H1 (cell line): ENCODE measurements at regions not wholly inside any gene's neighbourhood (a gene's known extent, or its start where the extent isn't known, plus 50 kb on each side); places are given as distances from the start of the nearest gene placed in this dataset.

Experiments
- BRCA1 ChIP-seq: IDR thresholded peaks from 2 replicates; pipeline ENCODE4 v1.6.1; 2012; ENCODE audit warnings: low read depth, low read length, improper control_type of control experiment
- KDM1A ChIP-seq: fragments of 200-600, 300-600 bp; sonication (generic); IDR thresholded peaks from 2 replicates; pipeline ENCODE4 v1.7.1; 2016; ENCODE audit warnings: mild to moderate bottlenecking, low read length, borderline replicate concordance
- POLR2A ChIP-seq, 2 experiments: IDR thresholded peaks; 1 replicate in 1 of 2; 2 replicates in 1 of 2; pipeline ENCODE4 v1.6.1; 2011; ENCODE audit warnings: low read depth in 2 of 2, low read length in 2 of 2, mild to moderate bottlenecking in 2 of 2; ENCODE audit errors: control extremely low read depth in 1 of 2
- RBBP5 ChIP-seq: IDR thresholded peaks from 2 replicates; pipeline ENCODE4 v1.7.1; 2012; ENCODE audit warnings: low read depth, mild to moderate bottlenecking, inconsistent platforms, low read length, moderate library complexity, borderline replicate concordance
- TAF1 ChIP-seq: IDR thresholded peaks from 2 replicates; pipeline ENCODE4 v1.6.1; 2011; ENCODE audit warnings: mild to moderate bottlenecking, low read depth, low read length
- TF ChIP-seq, protein P1 (sequence below): IDR thresholded peaks from 2 replicates; pipeline ENCODE4 v1.6.1; 2012; ENCODE audit warnings: inconsistent platforms

DNA sequence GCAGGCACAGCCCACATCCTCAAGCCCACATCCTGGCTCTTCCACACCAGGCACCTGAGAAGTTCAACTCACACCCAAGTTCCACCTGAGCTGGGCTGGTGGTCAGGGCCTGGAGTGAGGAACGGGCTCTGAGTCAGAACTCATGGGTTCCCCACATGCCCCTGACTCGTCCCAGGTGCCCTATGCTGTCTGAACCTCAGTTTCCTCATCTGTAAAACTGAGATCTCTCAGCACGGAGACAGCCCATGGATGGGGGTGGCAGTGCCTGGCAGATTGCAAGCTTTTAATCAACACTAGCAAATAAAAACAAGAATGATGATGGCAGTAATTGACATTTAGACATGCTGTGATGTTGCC is 307.8 kb downstream of the NDUFA10 start:
- no peak for TF ChIP-seq KDM1A
- TF ChIP-seq BRCA1: no peak
- TF ChIP-seq RBBP5: no peak
- TF ChIP-seq POLR2A (IDR thresholded peaks at IDR 0.05; ENCODE audit: control extremely low read depth in 1 of 2, low read depth in 2 of 2, low read length in 2 of 2): no peak
- TF ChIP-seq, protein P1, sequence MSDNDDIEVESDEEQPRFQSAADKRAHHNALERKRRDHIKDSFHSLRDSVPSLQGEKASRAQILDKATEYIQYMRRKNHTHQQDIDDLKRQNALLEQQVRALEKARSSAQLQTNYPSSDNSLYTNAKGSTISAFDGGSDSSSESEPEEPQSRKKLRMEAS: no peak
- TF ChIP-seq TAF1: no peak
